H9 (cell line): ENCODE measurements at regions not wholly inside any gene's neighbourhood (a gene's known extent, or its start where the extent isn't known, plus 50 kb on each side); places are given as distances from the start of the nearest gene placed in this dataset.

Experiments used
- DNase-seq: peaks from one replicate; pipeline ENCODE4 v3.0.0-alpha.2; 2017
- H2AFZ ChIP-seq: one replicate; pipeline ENCODE4 v1.6.1; 2013; ENCODE audit warnings: mild to moderate bottlenecking, low read length, control low read depth, moderate library complexity
- H2AK5ac ChIP-seq: 2 replicates; pipeline ENCODE4 v1.6.1; 2013; ENCODE audit warnings: low read length, control low read depth, mixed read lengths; ENCODE audit not compliant: insufficient read length
- H2BK120ac ChIP-seq: one replicate; pipeline ENCODE4 v1.6.1; 2013; ENCODE audit warnings: low read depth, mild to moderate bottlenecking, low read length, control low read depth, inconsistent platforms; ENCODE audit not compliant: poor library complexity, severe bottlenecking
- H2BK12ac ChIP-seq: 2 replicates; pipeline ENCODE4 v1.6.1; 2013; ENCODE audit warnings: low read length, control low read depth, mixed read lengths, low read depth; ENCODE audit not compliant: insufficient read length
- H2BK15ac ChIP-seq: 2 replicates; pipeline ENCODE4 v1.6.1; 2013; ENCODE audit warnings: low read depth, low read length, control low read depth
- H2BK20ac ChIP-seq: one replicate; pipeline ENCODE4 v1.6.1; 2013; ENCODE audit warnings: low read depth, mild to moderate bottlenecking, low read length, control low read depth, inconsistent platforms; ENCODE audit not compliant: poor library complexity, severe bottlenecking
- H2BK5ac ChIP-seq: 2 replicates; pipeline ENCODE4 v1.6.1; 2013; ENCODE audit warnings: low read length, control low read depth, mixed read lengths; ENCODE audit not compliant: insufficient read length
- H3K14ac ChIP-seq: 2 replicates; pipeline ENCODE4 v1.6.1; 2013; ENCODE audit warnings: low read length, control low read depth; ENCODE audit not compliant: insufficient read depth
- H3K18ac ChIP-seq: 2 replicates; pipeline ENCODE4 v1.6.1; 2013; ENCODE audit warnings: low read depth, mild to moderate bottlenecking, mixed read lengths, low read length, control low read depth; ENCODE audit not compliant: insufficient read length
- H3K23ac ChIP-seq: 2 replicates; pipeline ENCODE4 v1.6.1; 2013; ENCODE audit warnings: low read length, control low read depth, mixed read lengths, low read depth; ENCODE audit not compliant: insufficient read length
- H3K23me2 ChIP-seq: 2 replicates; pipeline ENCODE4 v1.6.1; 2013; ENCODE audit warnings: low read depth, mild to moderate bottlenecking, mixed read lengths, low read length, control low read depth; ENCODE audit not compliant: insufficient read length, poor library complexity, severe bottlenecking
- H3K27ac ChIP-seq: 2 replicates; pipeline ENCODE4 v1.5.1; 2013; ENCODE audit warnings: low read length, control low read depth, mixed read lengths, low read depth; ENCODE audit not compliant: insufficient read length
- H3K27me3 ChIP-seq: 2 replicates; pipeline ENCODE4 v1.6.1; 2013; ENCODE audit warnings: low read length, control low read depth, inconsistent platforms; ENCODE audit not compliant: insufficient read depth
- H3K4ac ChIP-seq: 2 replicates; pipeline ENCODE4 v1.6.1; 2013; ENCODE audit warnings: low read depth, mild to moderate bottlenecking, control low read depth, inconsistent platforms, low read length, moderate library complexity
- H3K4me1 ChIP-seq: 2 replicates; pipeline ENCODE4 v1.6.1; 2013; ENCODE audit warnings: low read length, control low read depth, inconsistent platforms; ENCODE audit not compliant: insufficient read depth
- H3K4me2 ChIP-seq: 2 replicates; pipeline ENCODE4 v1.6.1; 2013; ENCODE audit warnings: low read length, control low read depth, mixed read lengths; ENCODE audit not compliant: insufficient read length, insufficient read depth
- H3K56ac ChIP-seq: 2 replicates; pipeline ENCODE4 v1.6.1; 2013; ENCODE audit warnings: low read depth, mild to moderate bottlenecking, mixed read lengths, low read length, control low read depth; ENCODE audit not compliant: insufficient read length
- H3K79me1 ChIP-seq: 2 replicates; pipeline ENCODE4 v1.6.1; 2013; ENCODE audit warnings: low read depth, mild to moderate bottlenecking, moderate library complexity, low read length, control low read depth, inconsistent platforms; ENCODE audit not compliant: insufficient read depth, poor library complexity, severe bottlenecking
- H3K79me2 ChIP-seq: 2 replicates; pipeline ENCODE4 v1.6.1; 2013; ENCODE audit warnings: low read length, control low read depth, inconsistent platforms; ENCODE audit not compliant: insufficient read depth
- H3K9ac ChIP-seq: 2 replicates; pipeline ENCODE4 v1.6.1; 2013; ENCODE audit warnings: low read length, control low read depth, mixed read lengths; ENCODE audit not compliant: insufficient read length; ENCODE audit errors: extremely low read depth
- H3K9me3 ChIP-seq: one replicate; pipeline ENCODE4 v1.6.1; 2013; ENCODE audit warnings: low read depth, low read length, inconsistent platforms; ENCODE audit not compliant: control insufficient read depth
- H3T11ph ChIP-seq: one replicate; pipeline ENCODE4 v1.6.1; 2013; ENCODE audit warnings: mild to moderate bottlenecking, low read length, control low read depth, inconsistent platforms
- H4K20me1 ChIP-seq: one replicate; pipeline ENCODE4 v1.6.1; 2013; ENCODE audit not compliant: control insufficient read depth, insufficient read length, insufficient read depth
- H4K5ac ChIP-seq: 2 replicates; pipeline ENCODE4 v1.6.1; 2013; ENCODE audit warnings: low read depth, mild to moderate bottlenecking, mixed read lengths, low read length, control low read depth; ENCODE audit not compliant: insufficient read length
- H4K8ac ChIP-seq: replicated peaks from 2 replicates; pipeline ENCODE4 v1.6.1; 2013; ENCODE audit warnings: low read length, control low read depth, mixed read lengths, low read depth; ENCODE audit not compliant: insufficient read length
- H4K91ac ChIP-seq: 2 replicates; pipeline ENCODE4 v1.6.1; 2013; ENCODE audit warnings: low read depth, mild to moderate bottlenecking, moderate library complexity, mixed read lengths, low read length, control low read depth; ENCODE audit not compliant: insufficient read length
- H3K27ac Mint-ChIP-seq, 3 experiments: 2 replicates in 2 of 3; 3 replicates in 1 of 3; pipeline ENCODE4 v1.8.0; 2020 to 2021; ENCODE audit warnings: mixed read lengths in 3 of 3, mild to moderate bottlenecking in 1 of 3, moderate library complexity in 1 of 3
- H3K27me3 Mint-ChIP-seq: 2 replicates; pipeline ENCODE4 v1.8.0; 2021; ENCODE audit warnings: low read depth, mild to moderate bottlenecking, moderate library complexity, mixed read lengths
- H3K36me3 Mint-ChIP-seq, 3 experiments: 2 replicates in 2 of 3; 3 replicates in 1 of 3; pipeline ENCODE4 v1.8.0; 2020 to 2021; ENCODE audit warnings: low read depth in 3 of 3, mixed read lengths in 3 of 3; ENCODE audit not compliant: insufficient read depth in 1 of 3
- H3K4me1 Mint-ChIP-seq, 2 experiments: 2 replicates each; pipeline ENCODE4 v1.8.0; 2020; ENCODE audit warnings: mixed read lengths in 2 of 2
- H3K4me3 Mint-ChIP-seq, 2 experiments: 2 replicates in 1 of 2; 3 replicates in 1 of 2; pipeline ENCODE4 v1.8.0; 2020 to 2021; ENCODE audit warnings: mild to moderate bottlenecking in 2 of 2, mixed read lengths in 2 of 2, moderate library complexity in 1 of 2
- H3K9me3 Mint-ChIP-seq, 2 experiments: 2 replicates in 1 of 2; 3 replicates in 1 of 2; pipeline ENCODE4 v1.8.0; 2020; ENCODE audit warnings: mild to moderate bottlenecking in 2 of 2, mixed read lengths in 2 of 2, moderate library complexity in 1 of 2
- CTCF ChIP-seq: fragments of 200-600 bp; sonication (generic); conservative IDR thresholded peaks from 3 replicates; pipeline ENCODE4 v1.8.0; 2021; ENCODE audit warnings: antibody characterized with exemption, mild to moderate bottlenecking
- WGBS: extraction: QIAGEN DNeasy Blood & Tissue Kit; methylation state at CpG from one replicate; pipeline ENCODE4 v1.1.7; 2013; ENCODE audit warnings: missing lambda C conversion rate, low lambda C conversion rate, mixed read lengths; ENCODE audit not compliant: insufficient read length; ENCODE audit errors: extremely low coverage; 5-methylcytosine and 5-hydroxymethylcytosine counted together

GRCh38 chr7:46026741-46027140 is 105.7 kb upstream of the IGFBP3 start:
- no peak overlapping the region for H2AFZ ChIP-seq
- H2BK12ac ChIP-seq: no peak overlapping the region
- H3K27me3 ChIP-seq: no peaks in the 10 kb centered on the region
- whole genome bisulfite sequencing: no CpG with 5 or more reads among the region's 1 CpG
- H3K23me2 ChIP-seq: no peaks in the 10 kb centered on the region
- Mint-ChIP-seq H3K36me3 (peaks cover 7 to 15% (median 13%) of the 10 kb centered on the region in 3 experiments; a peak in 6 of 7 replicates), H3K4me1 (peaks cover 0 to 6% of the 10 kb centered on the region in 2 experiments; a peak in 2 of 4 replicates), H3K27me3 (no peaks in the 10 kb centered on the region), H3K9me3 (peaks cover 9 to 20% of the 10 kb centered on the region in 2 experiments; a peak in 4 of 5 replicates), H3K27ac (peak overlapping the region in 1 of 3 experiments; percentile 72; a peak in 1 of 7 replicates), H3K4me3 (no peak overlapping the region)
- no peaks in the 10 kb centered on the region for H3K79me2 ChIP-seq
- H3K56ac ChIP-seq: no peak overlapping the region
- TF ChIP-seq CTCF: no peak
- no peak overlapping the region for H3K27ac ChIP-seq
- no peaks in the 10 kb centered on the region for H3K4me1 ChIP-seq
- H3K9ac ChIP-seq: no peak overlapping the region
- H3K4ac ChIP-seq: no peak overlapping the region
- H3K4me2 ChIP-seq: no peak overlapping the region
- no peak overlapping the region for H2BK120ac ChIP-seq
- no peak overlapping the region for H4K5ac ChIP-seq
- no peaks in the 10 kb centered on the region for H3K9me3 ChIP-seq
- H2BK15ac ChIP-seq: no peak overlapping the region
- no peak overlapping the region for H2BK20ac ChIP-seq
- H3K18ac ChIP-seq: no peak overlapping the region
- no peak overlapping the region for H3K14ac ChIP-seq
- no peak overlapping the region for H3T11ph ChIP-seq
- no peak overlapping the region for H3K23ac ChIP-seq
- no peak overlapping the region for H2BK5ac ChIP-seq
- H4K8ac ChIP-seq: no peak overlapping the region
- no peaks in the 10 kb centered on the region for H4K20me1 ChIP-seq
- no peak overlapping the region for H2AK5ac ChIP-seq
- no peak for DNase-seq
- no peaks in the 10 kb centered on the region for H3K79me1 ChIP-seq
- H4K91ac ChIP-seq: no peak overlapping the region
